ENCODE measurements at regions not wholly inside any gene's neighbourhood (a gene's known extent, or its start where the extent isn't known, plus 50 kb on each side); places are given as distances from the start of the nearest gene placed in this dataset.

- Histone ChIP-seq H3K79me2 (replicated peaks; ENCODE audit: insufficient read depth, low read length) (no peaks in the 10 kb centered on the region), H3K36me3 (ENCODE audit: insufficient read depth, low read length) (no peaks in the 10 kb centered on the region), H4K20me1 (ENCODE audit: insufficient read depth) (no peaks in the 10 kb centered on the region), H3K27me3 (ENCODE audit: insufficient read depth, low read depth, low read length) (no peaks in the 10 kb centered on the region), H3K9ac (ENCODE audit: low read length) (no peak overlapping the region), H2AFZ (ENCODE audit: low read depth, low read length) (no peak overlapping the region), H3K4me2 (ENCODE audit: low read length) (no peak overlapping the region), H3K4me3 (ENCODE audit: low read length) (no peak overlapping the region), H3K9me3 (ENCODE audit: low read length) (no peaks in the 10 kb centered on the region), H3K27ac (ENCODE audit: low read length) (no peak overlapping the region), H3K9me2 (ENCODE audit: insufficient read depth, low read length) (no peaks in the 10 kb centered on the region), H3F3A (ENCODE audit: insufficient read depth, low read length, poor library complexity, severe bottlenecking) (no peaks in the 10 kb centered on the region)
- TF ChIP-seq SMC3 (conservative IDR thresholded peaks at IDR 0.05; ENCODE audit: poor library complexity) = no peak
- no peak for TF ChIP-seq POLR2AphosphoS5 (IDR thresholded peaks at IDR 0.05)
- TF ChIP-seq TAF1 (IDR thresholded peaks at IDR 0.05; ENCODE audit: low read depth) = no peak
- no peak for TF ChIP-seq RAD21 (conservative IDR thresholded peaks at IDR 0.05)
- TF ChIP-seq EZH2 (IDR thresholded peaks at IDR 0.05; ENCODE audit: borderline replicate concordance, insufficient read depth, low read length, poor library complexity, severe bottlenecking) = no peak
Measured at GRCh38 chr14:98952593-98953350, 319.2 kb downstream of the BCL11B start.

- no peaks in the 10 kb centered on the region for H4K20me1 ChIP-seq (ENCODE audit: insufficient read depth)
- H3K36me3 ChIP-seq (ENCODE audit: insufficient read depth, low read length) = no peaks in the 10 kb centered on the region
- H3K4me3 ChIP-seq (ENCODE audit: low read length) = no peak overlapping the region
- H3K9me2 ChIP-seq (ENCODE audit: insufficient read depth, low read length) = no peaks in the 10 kb centered on the region
- TF ChIP-seq TAF1 (IDR thresholded peaks at IDR 0.05; ENCODE audit: low read depth) (no peak), RAD21 (conservative IDR thresholded peaks at IDR 0.05) (no peak), EP300 (conservative IDR thresholded peaks at IDR 0.05; ENCODE audit: poor library complexity, severe bottlenecking) (no peak), EZH2 (IDR thresholded peaks at IDR 0.05; ENCODE audit: borderline replicate concordance, insufficient read depth, low read length, poor library complexity, severe bottlenecking) (no peak), SMC3 (conservative IDR thresholded peaks at IDR 0.05; ENCODE audit: poor library complexity) (no peak), REST (IDR thresholded peaks at IDR 0.05; ENCODE audit: borderline replicate concordance) (no peak), MXI1 (conservative IDR thresholded peaks at IDR 0.05; ENCODE audit: poor library complexity, severe bottlenecking) (no peak), POLR2AphosphoS5 (IDR thresholded peaks at IDR 0.05) (no peak)
- TF ChIP-seq, protein P1, sequence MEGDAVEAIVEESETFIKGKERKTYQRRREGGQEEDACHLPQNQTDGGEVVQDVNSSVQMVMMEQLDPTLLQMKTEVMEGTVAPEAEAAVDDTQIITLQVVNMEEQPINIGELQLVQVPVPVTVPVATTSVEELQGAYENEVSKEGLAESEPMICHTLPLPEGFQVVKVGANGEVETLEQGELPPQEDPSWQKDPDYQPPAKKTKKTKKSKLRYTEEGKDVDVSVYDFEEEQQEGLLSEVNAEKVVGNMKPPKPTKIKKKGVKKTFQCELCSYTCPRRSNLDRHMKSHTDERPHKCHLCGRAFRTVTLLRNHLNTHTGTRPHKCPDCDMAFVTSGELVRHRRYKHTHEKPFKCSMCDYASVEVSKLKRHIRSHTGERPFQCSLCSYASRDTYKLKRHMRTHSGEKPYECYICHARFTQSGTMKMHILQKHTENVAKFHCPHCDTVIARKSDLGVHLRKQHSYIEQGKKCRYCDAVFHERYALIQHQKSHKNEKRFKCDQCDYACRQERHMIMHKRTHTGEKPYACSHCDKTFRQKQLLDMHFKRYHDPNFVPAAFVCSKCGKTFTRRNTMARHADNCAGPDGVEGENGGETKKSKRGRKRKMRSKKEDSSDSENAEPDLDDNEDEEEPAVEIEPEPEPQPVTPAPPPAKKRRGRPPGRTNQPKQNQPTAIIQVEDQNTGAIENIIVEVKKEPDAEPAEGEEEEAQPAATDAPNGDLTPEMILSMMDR (IDR thresholded peaks at IDR 0.05; ENCODE audit: poor library complexity, severe bottlenecking) = no peak
- H3K27me3 ChIP-seq (ENCODE audit: insufficient read depth, low read depth, low read length) = no peaks in the 10 kb centered on the region
- H3K79me2 ChIP-seq (replicated peaks; ENCODE audit: insufficient read depth, low read length) = no peaks in the 10 kb centered on the region
- no peaks in the 10 kb centered on the region for H3K9me3 ChIP-seq (ENCODE audit: low read length)
- H3F3A ChIP-seq (ENCODE audit: insufficient read depth, low read length, poor library complexity, severe bottlenecking) = no peaks in the 10 kb centered on the region
- no peak overlapping the region for H2AFZ ChIP-seq (ENCODE audit: low read depth, low read length)
- H3K27ac ChIP-seq (ENCODE audit: low read length) = no peak overlapping the region
- no peak overlapping the region for H3K4me2 ChIP-seq (ENCODE audit: low read length)
- no peak overlapping the region for H3K9ac ChIP-seq (ENCODE audit: low read length)
Measured at GRCh38 chr14:98953551-98954348, 318.2 kb downstream of the BCL11B start.

All from neural cell (in vitro differentiated cells).